Mesenchymal stem cell (in vitro differentiated cells and primary cell): ENCODE measurements at regions not wholly inside any gene's neighbourhood (a gene's known extent, or its start where the extent isn't known, plus 50 kb on each side); places are given as distances from the start of the nearest gene placed in this dataset.
"Not testable (repeated sequence)": the region's sequence is repeated elsewhere in the genome, so short reads cannot be mapped to it uniquely, and the experiment has no call there.

Experiments used
- DNase-seq: peaks from one replicate; pipeline ENCODE4 v3.0.0-alpha.2; 2013
- H2AFZ ChIP-seq: one replicate; pipeline ENCODE4 v1.6.1; 2013; ENCODE audit warnings: low read depth, mild to moderate bottlenecking, control low read depth, inconsistent platforms, low read length, moderate library complexity
- H2AK5ac ChIP-seq: 2 replicates; pipeline ENCODE4 v1.6.1; 2013; ENCODE audit warnings: low read length, moderate library complexity, mild to moderate bottlenecking, inconsistent platforms; ENCODE audit not compliant: severe bottlenecking
- H2BK120ac ChIP-seq: one replicate; pipeline ENCODE4 v1.6.1; 2013; ENCODE audit warnings: low read depth, mild to moderate bottlenecking, inconsistent platforms, low read length, moderate library complexity
- H2BK12ac ChIP-seq, 2 experiments: one replicate each; pipeline ENCODE4 v1.6.1; 2013; ENCODE audit warnings: inconsistent platforms in 2 of 2, low read length in 2 of 2, mild to moderate bottlenecking in 2 of 2, moderate library complexity in 2 of 2, control low read depth in 1 of 2
- H2BK15ac ChIP-seq: one replicate; pipeline ENCODE4 v1.6.1; 2013; ENCODE audit warnings: mild to moderate bottlenecking, low read depth, inconsistent platforms; ENCODE audit not compliant: poor library complexity, severe bottlenecking
- H2BK5ac ChIP-seq: 2 replicates; pipeline ENCODE4 v1.6.1; 2013; ENCODE audit warnings: low read depth, mild to moderate bottlenecking, low read length, control low read depth, inconsistent platforms; ENCODE audit not compliant: poor library complexity, severe bottlenecking
- H3K14ac ChIP-seq, 2 experiments: one replicate each; pipeline ENCODE4 v1.6.1; 2013; ENCODE audit warnings: inconsistent platforms in 2 of 2, low read length in 2 of 2, control low read depth in 1 of 2, mild to moderate bottlenecking in 1 of 2, moderate library complexity in 1 of 2
- H3K18ac ChIP-seq, 2 experiments: one replicate each; pipeline ENCODE4 v1.6.1; 2013; ENCODE audit warnings: inconsistent platforms in 2 of 2, low read length in 2 of 2, control low read depth in 1 of 2, low read depth in 1 of 2, mild to moderate bottlenecking in 1 of 2
- H3K23ac ChIP-seq, 2 experiments: one replicate each; pipeline ENCODE4 v1.6.1; 2013; ENCODE audit warnings: inconsistent platforms in 2 of 2, low read length in 2 of 2, mild to moderate bottlenecking in 2 of 2, moderate library complexity in 2 of 2, control low read depth in 1 of 2
- H3K27ac ChIP-seq: 2 replicates; pipeline ENCODE4 v1.5.1; 2013; ENCODE audit warnings: mild to moderate bottlenecking, moderate library complexity, low read length, control low read depth, inconsistent platforms; ENCODE audit not compliant: poor library complexity, severe bottlenecking
- H3K27me3 ChIP-seq, 2 experiments: 2 replicates each; pipeline versions ENCODE4 v1.6.1 to v1.7.0; 2013; ENCODE audit warnings: low read length in 2 of 2, mild to moderate bottlenecking in 2 of 2, moderate library complexity in 2 of 2, control low read depth in 1 of 2, inconsistent platforms in 1 of 2; ENCODE audit not compliant: control insufficient read depth in 1 of 2, insufficient read depth in 1 of 2
- H3K36me3 ChIP-seq, 2 experiments: 2 replicates each; pipeline versions ENCODE4 v1.6.1 to v1.7.0; 2013; ENCODE audit warnings: low read length in 2 of 2, control low read depth in 1 of 2, inconsistent platforms in 1 of 2, low read depth in 1 of 2, mild to moderate bottlenecking in 1 of 2; ENCODE audit not compliant: insufficient read depth in 2 of 2, control insufficient read depth in 1 of 2
- H3K4ac ChIP-seq, 2 experiments: one replicate each; pipeline ENCODE4 v1.6.1; 2013; ENCODE audit warnings: inconsistent platforms in 2 of 2, low read length in 2 of 2, mild to moderate bottlenecking in 2 of 2, moderate library complexity in 2 of 2, control low read depth in 1 of 2, low read depth in 1 of 2
- H3K4me1 ChIP-seq: 2 replicates; pipeline ENCODE4 v1.6.1; 2013; ENCODE audit warnings: low read depth, low read length, control low read depth; ENCODE audit not compliant: control insufficient read depth, insufficient read depth
- H3K4me2 ChIP-seq: 2 replicates; pipeline ENCODE4 v1.6.1; 2013; ENCODE audit warnings: low read length, mild to moderate bottlenecking, inconsistent platforms; ENCODE audit not compliant: poor library complexity, severe bottlenecking
- H3K4me3 ChIP-seq, 2 experiments: 2 replicates each; pipeline versions ENCODE4 v1.5.1 to v1.7.0; 2013; ENCODE audit warnings: low read length in 2 of 2, mild to moderate bottlenecking in 2 of 2, control low read depth in 1 of 2, low read depth in 1 of 2; ENCODE audit not compliant: insufficient read depth in 1 of 2
- H3K79me1 ChIP-seq: replicated peaks from 2 replicates; pipeline ENCODE4 v1.6.1; 2013; ENCODE audit warnings: mild to moderate bottlenecking, control low read depth, low read length, inconsistent platforms; ENCODE audit not compliant: poor library complexity, severe bottlenecking
- H3K9ac ChIP-seq: 2 replicates; pipeline ENCODE4 v1.7.0; 2013; ENCODE audit warnings: mild to moderate bottlenecking, low read length, moderate library complexity
- H3K9me3 ChIP-seq: 2 replicates; pipeline ENCODE4 v1.7.0; 2013; ENCODE audit warnings: mild to moderate bottlenecking, low read length; ENCODE audit not compliant: control insufficient read depth
- H4K8ac ChIP-seq: one replicate; pipeline ENCODE4 v1.6.1; 2013; ENCODE audit warnings: inconsistent platforms, mild to moderate bottlenecking, low read length, moderate library complexity
- H4K91ac ChIP-seq: one replicate; pipeline ENCODE4 v1.6.1; 2013; ENCODE audit warnings: mild to moderate bottlenecking, low read length, inconsistent platforms
- WGBS: methylation state at CpG from one replicate; pipeline ENCODE4 v1.1.7; 2013; ENCODE audit warnings: mixed read lengths; 5-methylcytosine and 5-hydroxymethylcytosine counted together

GRCh38 chr5:90243848-90244247 lies 165.7 kb downstream of the CETN3 start:
- H2BK12ac ChIP-seq, H2AFZ ChIP-seq, H2AK5ac ChIP-seq, H3K4me2 ChIP-seq, H3K14ac ChIP-seq, H3K4me1 ChIP-seq, H3K79me1 ChIP-seq, H2BK15ac ChIP-seq, H3K18ac ChIP-seq, H3K27me3 ChIP-seq, H2BK5ac ChIP-seq, H3K36me3 ChIP-seq, H3K4ac ChIP-seq, H4K91ac ChIP-seq, H4K8ac ChIP-seq, H3K9me3 ChIP-seq, H2BK120ac ChIP-seq, H3K4me3 ChIP-seq, H3K27ac ChIP-seq, H3K23ac ChIP-seq, DNase-seq, H3K9ac ChIP-seq: not testable (repeated sequence)
- WGBS, result no CpG with 5 or more reads among the region's 3 CpGs

GRCh38 chr5:90233476-90233875 lies 176.1 kb downstream of the CETN3 start:
- WGBS, result 98% methylated on average over 3 of the region's 3 CpGs
- no peak overlapping the region for H4K91ac ChIP-seq
- H2BK15ac ChIP-seq, result no peak overlapping the region
- no peak overlapping the region for H3K14ac ChIP-seq
- no peak overlapping the region for H3K23ac ChIP-seq
- no peak overlapping the region for H2AK5ac ChIP-seq
- H3K4me1 ChIP-seq, result no peaks in the 10 kb centered on the region
- H4K8ac ChIP-seq, result no peak overlapping the region
- H3K18ac ChIP-seq, result no peak overlapping the region
- H2BK120ac ChIP-seq, result no peak overlapping the region
- H3K9me3 ChIP-seq, result no peaks in the 10 kb centered on the region
- no peaks in the 10 kb centered on the region for H3K36me3 ChIP-seq
- H2BK5ac ChIP-seq, result no peak overlapping the region
- no peak overlapping the region for H3K27ac ChIP-seq
- H3K4me3 ChIP-seq, result no peak overlapping the region
- no peak for DNase-seq
- H3K4ac ChIP-seq, result no peak overlapping the region
- no peak overlapping the region for H3K9ac ChIP-seq
- H3K27me3 ChIP-seq, result no peaks in the 10 kb centered on the region
- no peak overlapping the region for H2AFZ ChIP-seq
- H2BK12ac ChIP-seq, result no peak overlapping the region
- no peaks in the 10 kb centered on the region for H3K79me1 ChIP-seq
- no peak overlapping the region for H3K4me2 ChIP-seq

- Histone ChIP-seq H3K14ac (no peak overlapping the region), H3K36me3 (no peaks in the 10 kb centered on the region), H2AFZ (no peak overlapping the region), H3K27me3 (no peaks in the 10 kb centered on the region), H3K4ac (no peak overlapping the region), H3K4me3 (no peak overlapping the region), H3K9me3 (no peaks in the 10 kb centered on the region), H3K27ac (no peak overlapping the region), H3K4me2 (no peak overlapping the region), H3K18ac (no peak overlapping the region), H3K79me1 (no peaks in the 10 kb centered on the region), H3K4me1 (no peaks in the 10 kb centered on the region), H2BK120ac (no peak overlapping the region), H3K9ac (no peak overlapping the region), H2BK5ac (no peak overlapping the region), H4K8ac (no peak overlapping the region), H2BK12ac (no peak overlapping the region), H4K91ac (no peak overlapping the region), H2BK15ac (no peak overlapping the region), H2AK5ac (no peak overlapping the region), H3K23ac (no peak overlapping the region)
- 68% methylated on average over 2 of the region's 4 CpGs for WGBS
- no peak for DNase-seq
These were observed 177.9 kb downstream of the CETN3 start for GRCh38 chr5:90231688-90232087.

GRCh38 chr5:90227683-90228082 lies 181.9 kb downstream of the CETN3 start:
- no peaks in the 10 kb centered on the region for H3K79me1 ChIP-seq
- H3K9me3 ChIP-seq, result no peaks in the 10 kb centered on the region
- H2AFZ ChIP-seq, result no peak overlapping the region
- H3K23ac ChIP-seq, result no peak overlapping the region
- H2BK120ac ChIP-seq, result no peak overlapping the region
- no peak overlapping the region for H3K4ac ChIP-seq
- H3K9ac ChIP-seq, result no peak overlapping the region
- DNase-seq, result no peak
- H3K36me3 ChIP-seq, result no peaks in the 10 kb centered on the region
- H3K27ac ChIP-seq, result no peak overlapping the region
- H3K4me2 ChIP-seq, result no peak overlapping the region
- H2BK5ac ChIP-seq, result no peak overlapping the region
- no peak overlapping the region for H3K4me3 ChIP-seq
- H3K27me3 ChIP-seq, result no peaks in the 10 kb centered on the region
- no peak overlapping the region for H4K8ac ChIP-seq
- no peaks in the 10 kb centered on the region for H3K4me1 ChIP-seq
- WGBS, result 77% methylated on average over 2 of the region's 3 CpGs
- no peak overlapping the region for H2AK5ac ChIP-seq
- no peak overlapping the region for H4K91ac ChIP-seq
- no peak overlapping the region for H2BK12ac ChIP-seq
- H2BK15ac ChIP-seq, result no peak overlapping the region
- no peak overlapping the region for H3K18ac ChIP-seq
- no peak overlapping the region for H3K14ac ChIP-seq
